ENCODE measurements at regions not wholly inside any gene's neighbourhood (a gene's known extent, or its start where the extent isn't known, plus 50 kb on each side); places are given as distances from the start of the nearest gene placed in this dataset.

GRCh38 chr7:26930201-26930600 is 65.8 kb upstream of the SKAP2 start:
- no peak for TF ChIP-seq CTCF (IDR thresholded peaks at IDR 0.05; ENCODE audit: insufficient read depth, low read length)
- no peak for TF ChIP-seq GABPA (IDR thresholded peaks at IDR 0.05; ENCODE audit: low read depth)
- no peak for TF ChIP-seq POLR2AphosphoS5 (IDR thresholded peaks at IDR 0.05; ENCODE audit: low read depth)
- TF ChIP-seq REST (IDR thresholded peaks at IDR 0.05; ENCODE audit: insufficient replicate concordance, low read depth), result no peak
- no peak for TF ChIP-seq SPI1 (IDR thresholded peaks at IDR 0.05; ENCODE audit: borderline replicate concordance, low read depth)

All from HL-60 (cell line).